ENCODE measurements at regions not wholly inside any gene's neighbourhood (a gene's known extent, or its start where the extent isn't known, plus 50 kb on each side); places are given as distances from the start of the nearest gene placed in this dataset.

- TF ChIP-seq CTCF (IDR thresholded peaks at IDR 0.05) = no peak
- TF ChIP-seq POLR2A (IDR thresholded peaks at IDR 0.05) = no peak
These were observed 405.9 kb downstream of the TLE4 start for GRCh38 chr9:79977510-79978197.

Measured in vagina (tissue), 2 donors.